BJ (cell line): ENCODE measurements at regions not wholly inside any gene's neighbourhood (a gene's known extent, or its start where the extent isn't known, plus 50 kb on each side); places are given as distances from the start of the nearest gene placed in this dataset.
A peak's percentile ranks its signal among the peaks of the same experiment; 100 is the strongest.

ENCODE experiments used
- CTCF ChIA-PET: fragments of 350-600 bp; formaldehyde crosslinking; extraction: SDS; loops from one replicate; lab custom pipeline; 2021; ENCODE audit warnings: antibody characterized with exemption, inconsistent platforms; lab: Yijun Ruan, JAX
- POLR2A ChIA-PET: fragments of 300-600 bp; sonication (Branson Sonifier 250); formaldehyde crosslinking; extraction: SDS; loops from one replicate; lab custom pipeline; 2021; ENCODE audit warnings: antibody characterized with exemption; lab: Charles Lee
- DNase-seq: peaks from one replicate; pipeline ENCODE4 v3.0.0-alpha.2; 2011; ENCODE audit warnings: low read depth
- H3K27me3 ChIP-seq: 2 replicates; pipeline ENCODE4 v1.6.0; 2011; ENCODE audit warnings: low read length; ENCODE audit not compliant: control insufficient read depth, insufficient read depth
- H3K36me3 ChIP-seq: 2 replicates; pipeline ENCODE4 v1.5.1; 2011; ENCODE audit warnings: low read length; ENCODE audit not compliant: control insufficient read depth, insufficient read depth
- H3K4me3 ChIP-seq: 2 replicates; pipeline ENCODE4 v1.5.1; 2011; ENCODE audit warnings: low read depth, mild to moderate bottlenecking, control low read depth, low read length
- TF ChIP-seq, protein P1 (sequence below): IDR thresholded peaks from 2 replicates; pipeline ENCODE4 v1.5.1; 2011; ENCODE audit warnings: low read depth, mild to moderate bottlenecking, control low read depth, inconsistent platforms, low read length, moderate library complexity; ENCODE audit not compliant: insufficient read depth

GRCh38 chr6:50589751-50590470, 123.4 kb upstream of the TFAP2D start:
- no peaks in the 10 kb centered on the region for H3K27me3 ChIP-seq
- TF ChIP-seq, protein P1, sequence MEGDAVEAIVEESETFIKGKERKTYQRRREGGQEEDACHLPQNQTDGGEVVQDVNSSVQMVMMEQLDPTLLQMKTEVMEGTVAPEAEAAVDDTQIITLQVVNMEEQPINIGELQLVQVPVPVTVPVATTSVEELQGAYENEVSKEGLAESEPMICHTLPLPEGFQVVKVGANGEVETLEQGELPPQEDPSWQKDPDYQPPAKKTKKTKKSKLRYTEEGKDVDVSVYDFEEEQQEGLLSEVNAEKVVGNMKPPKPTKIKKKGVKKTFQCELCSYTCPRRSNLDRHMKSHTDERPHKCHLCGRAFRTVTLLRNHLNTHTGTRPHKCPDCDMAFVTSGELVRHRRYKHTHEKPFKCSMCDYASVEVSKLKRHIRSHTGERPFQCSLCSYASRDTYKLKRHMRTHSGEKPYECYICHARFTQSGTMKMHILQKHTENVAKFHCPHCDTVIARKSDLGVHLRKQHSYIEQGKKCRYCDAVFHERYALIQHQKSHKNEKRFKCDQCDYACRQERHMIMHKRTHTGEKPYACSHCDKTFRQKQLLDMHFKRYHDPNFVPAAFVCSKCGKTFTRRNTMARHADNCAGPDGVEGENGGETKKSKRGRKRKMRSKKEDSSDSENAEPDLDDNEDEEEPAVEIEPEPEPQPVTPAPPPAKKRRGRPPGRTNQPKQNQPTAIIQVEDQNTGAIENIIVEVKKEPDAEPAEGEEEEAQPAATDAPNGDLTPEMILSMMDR, result no peak
- ChIA-PET CTCF (interaction anchor here (0.9 kb wide), 2 partner anchors 12 kb away, joined by 3 read pairs; no protein-coding TSS in a partner anchor), POLR2A (no interaction called here)
- no peak overlapping the region for H3K4me3 ChIP-seq
- no peak for DNase-seq
- no peaks in the 10 kb centered on the region for H3K36me3 ChIP-seq

GRCh38 chr6:50591135-50591534, 122.2 kb upstream of the TFAP2D start:
- TF ChIP-seq, protein P1, result no peak
- no peaks in the 10 kb centered on the region for H3K36me3 ChIP-seq
- no peak for DNase-seq
- ChIA-PET POLR2A (no interaction called here), CTCF (interaction anchor here (1.2 kb wide), 1 partner anchor 12 kb away, joined by 5 read pairs; no protein-coding TSS in a partner anchor)
- no peak overlapping the region for H3K4me3 ChIP-seq
- H3K27me3 ChIP-seq, result no peaks in the 10 kb centered on the region

- H3K27me3 ChIP-seq, result no peaks in the 10 kb centered on the region
- DNase-seq, result no peak
- H3K36me3 ChIP-seq, result no peaks in the 10 kb centered on the region
- TF ChIP-seq, protein P1, result no peak
- CTCF ChIA-PET, result interaction anchor here (1.3 to 1.4 kb wide), 2 partner anchors 13 to 24 kb away, joined by 3 to 5 read pairs; no protein-coding TSS in a partner anchor
- POLR2A ChIA-PET, result no interaction called here
- H3K4me3 ChIP-seq, result no peak overlapping the region
Observed at GRCh38 chr6:50600280-50600679, 113.0 kb upstream of the TFAP2D start.

- no peaks in the 10 kb centered on the region for H3K36me3 ChIP-seq
- DNase-seq, result no peak
- TF ChIP-seq, protein P1, result peak; percentile 63
- no peak overlapping the region for H3K4me3 ChIP-seq
- no peaks in the 10 kb centered on the region for H3K27me3 ChIP-seq
- ChIA-PET CTCF (interaction anchor here (1.7 kb wide), 1 partner anchor 11 kb away, joined by 5 read pairs; no protein-coding TSS in a partner anchor), POLR2A (no interaction called here)
Observed at GRCh38 chr6:50602292-50602691, 111.0 kb upstream of the TFAP2D start.

GRCh38 chr6:50608421-50608820, 104.9 kb upstream of the TFAP2D start:
- POLR2A ChIA-PET, result no interaction called here
- H3K36me3 ChIP-seq, result no peaks in the 10 kb centered on the region
- H3K27me3 ChIP-seq, result no peaks in the 10 kb centered on the region
- no peak for DNase-seq
- TF ChIP-seq, protein P1, result no peak
- no peak overlapping the region for H3K4me3 ChIP-seq
- CTCF ChIA-PET, result no interaction called here
